Gastrocnemius medialis (tissue), 4 donors: ENCODE measurements at regions not wholly inside any gene's neighbourhood (a gene's known extent, or its start where the extent isn't known, plus 50 kb on each side); places are given as distances from the start of the nearest gene placed in this dataset.

Experiments used
- ATAC-seq, 2 donors: fragments of 150-250 bp; one replicate each; pipeline ENCODE4 v1.9.1; 2016
- DNase-seq, 2 donors: peaks; one replicate each; pipeline ENCODE4 v3.0.0-alpha.2; 2019
- H3K27ac ChIP-seq, 4 donors: fragments of 200-600 bp; sonication (generic); 1 replicate in 1 of 4; 2 replicates in 3 of 4; pipeline ENCODE4 v1.5.1; 2016 to 2018; ENCODE audit warnings: mild to moderate bottlenecking in 2 of 4, moderate library complexity in 1 of 4
- H3K27me3 ChIP-seq, 3 donors: fragments of 200-600 bp; sonication (generic) in 2 of 3; 1 replicate in 1 of 3; 2 replicates in 2 of 3; pipeline versions ENCODE4 v1.5.1 to v1.6.0; 2016 to 2019; ENCODE audit warnings: mild to moderate bottlenecking in 1 of 3, moderate library complexity in 1 of 3
- H3K36me3 ChIP-seq, 2 donors: fragments of 200-600 bp; sonication (generic) in 1 of 2; one replicate each; pipeline ENCODE4 v1.5.1; 2017 to 2018
- H3K4me1 ChIP-seq, 2 donors: fragments of 200-600 bp; sonication (generic) in 1 of 2; one replicate each; pipeline ENCODE4 v1.5.1; 2016 to 2017; ENCODE audit warnings: mild to moderate bottlenecking in 2 of 2
- H3K4me3 ChIP-seq, 4 donors: fragments of 200-600 bp; sonication (generic) in 3 of 4; 1 replicate in 1 of 4; 2 replicates in 3 of 4; pipeline ENCODE4 v1.5.1; 2016 to 2019; ENCODE audit warnings: mild to moderate bottlenecking in 2 of 4
- H3K9me3 ChIP-seq, 3 donors: fragments of 200-600 bp; sonication (generic) in 2 of 3; 1 replicate in 1 of 3; 2 replicates in 2 of 3; pipeline ENCODE4 v1.5.1; 2016 to 2019
- POLR2A ChIP-seq, 2 donors: fragments of 450-650 bp; IDR thresholded peaks; one replicate each; pipeline ENCODE4 v1.6.1; 2017; ENCODE audit warnings: antibody characterized with exemption in 2 of 2, mild to moderate bottlenecking in 2 of 2, moderate library complexity in 2 of 2
- in situ Hi-C, 4 donors: fragments of 200-750 bp; cut with MboI; loops; one replicate each; pipeline versions ENCODE4 v1.15.0 to v1.8.0; 2017; ENCODE audit warnings: low sequenced_read_pairs in 4 of 4
- intact Hi-C: fragments of 100-400 bp; cut with DNase I; formaldehyde crosslinking; loops from one replicate; pipeline ENCODE4 v1.15.1; 2023; ENCODE audit warnings: low total_unique reads
- TF ChIP-seq, protein P1 (sequence below), 5 experiments: fragments of 450-650 bp in 3 of 5; fragments of 200-600 bp in 2 of 5; sonication (generic) in 2 of 5; IDR thresholded peaks in 4 of 5; conservative IDR thresholded peaks in 1 of 5; 1 replicate in 4 of 5; 2 replicates in 1 of 5; pipeline ENCODE4 v1.5.1; 2016 to 2019; ENCODE audit warnings: antibody characterized with exemption in 5 of 5, mild to moderate bottlenecking in 3 of 5, moderate library complexity in 3 of 5

DNA sequence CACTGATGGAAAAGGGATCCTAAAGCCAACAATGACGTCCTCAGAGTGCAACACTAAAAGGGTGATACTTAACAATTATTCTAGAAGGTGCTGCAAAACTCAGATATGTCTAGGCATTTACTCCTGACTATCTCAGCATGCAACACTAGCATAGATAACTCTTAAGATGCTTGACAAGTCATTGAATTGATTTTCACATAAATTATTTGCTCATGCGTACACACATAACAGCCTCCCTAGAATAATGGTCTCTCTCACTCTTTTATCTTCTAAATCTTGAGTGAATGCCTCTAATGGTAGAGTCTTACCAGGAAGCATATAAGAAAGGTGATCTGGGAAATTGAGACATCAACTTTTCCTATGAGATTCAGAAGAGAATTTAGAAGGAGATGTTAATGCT, 1283.7 kb downstream of the MRPL39 start:
- DNase-seq = no peak
- TF ChIP-seq, protein P1, sequence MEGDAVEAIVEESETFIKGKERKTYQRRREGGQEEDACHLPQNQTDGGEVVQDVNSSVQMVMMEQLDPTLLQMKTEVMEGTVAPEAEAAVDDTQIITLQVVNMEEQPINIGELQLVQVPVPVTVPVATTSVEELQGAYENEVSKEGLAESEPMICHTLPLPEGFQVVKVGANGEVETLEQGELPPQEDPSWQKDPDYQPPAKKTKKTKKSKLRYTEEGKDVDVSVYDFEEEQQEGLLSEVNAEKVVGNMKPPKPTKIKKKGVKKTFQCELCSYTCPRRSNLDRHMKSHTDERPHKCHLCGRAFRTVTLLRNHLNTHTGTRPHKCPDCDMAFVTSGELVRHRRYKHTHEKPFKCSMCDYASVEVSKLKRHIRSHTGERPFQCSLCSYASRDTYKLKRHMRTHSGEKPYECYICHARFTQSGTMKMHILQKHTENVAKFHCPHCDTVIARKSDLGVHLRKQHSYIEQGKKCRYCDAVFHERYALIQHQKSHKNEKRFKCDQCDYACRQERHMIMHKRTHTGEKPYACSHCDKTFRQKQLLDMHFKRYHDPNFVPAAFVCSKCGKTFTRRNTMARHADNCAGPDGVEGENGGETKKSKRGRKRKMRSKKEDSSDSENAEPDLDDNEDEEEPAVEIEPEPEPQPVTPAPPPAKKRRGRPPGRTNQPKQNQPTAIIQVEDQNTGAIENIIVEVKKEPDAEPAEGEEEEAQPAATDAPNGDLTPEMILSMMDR (IDR thresholded peaks at IDR 0.05 in 4 of 5, conservative IDR thresholded peaks at IDR 0.05 in 1 of 5) = no peak
- no peak for TF ChIP-seq POLR2A (IDR thresholded peaks at IDR 0.05)
- intact Hi-C loops = no loop called here
- no peaks in the 10 kb centered on the region for H3K9me3 ChIP-seq
- no peak overlapping the region for H3K27ac ChIP-seq
- no peak overlapping the region for H3K4me3 ChIP-seq
- in situ Hi-C loops = no loop called here
- H3K36me3 ChIP-seq = no peaks in the 10 kb centered on the region
- H3K4me1 ChIP-seq = no peaks in the 10 kb centered on the region
- ATAC-seq = no peak
- H3K27me3 ChIP-seq = no peaks in the 10 kb centered on the region

DNA sequence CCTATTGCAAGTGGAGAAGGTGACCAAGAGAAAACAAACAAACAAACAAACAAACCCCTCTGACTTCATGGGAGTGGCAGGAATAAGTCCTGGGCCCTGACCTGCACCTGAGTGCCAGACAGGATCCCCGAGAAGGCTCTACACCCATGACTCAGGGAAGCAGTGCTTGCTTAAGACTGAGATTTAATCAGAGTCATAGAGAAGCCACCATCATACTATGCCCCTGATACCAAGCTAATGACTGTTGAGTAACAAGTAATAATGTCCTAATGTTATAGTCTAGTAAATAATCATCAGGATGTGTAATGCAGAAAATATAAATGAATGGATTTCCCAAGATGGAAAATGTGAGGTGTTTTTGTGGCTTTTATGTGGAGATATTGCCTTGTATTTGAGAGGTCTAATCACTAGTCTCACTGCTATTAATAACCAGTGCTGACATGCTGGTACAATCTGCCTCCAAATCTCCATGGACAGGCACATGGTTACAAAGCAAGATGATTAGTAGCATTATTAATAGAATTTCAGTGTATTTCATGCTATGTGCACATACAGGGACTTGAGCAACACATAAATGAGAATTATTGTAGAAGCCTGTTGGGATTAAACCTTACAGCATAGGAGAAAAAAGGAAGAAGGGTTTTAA, 1290.9 kb downstream of the MRPL39 start:
- no peak for TF ChIP-seq POLR2A (IDR thresholded peaks at IDR 0.05)
- TF ChIP-seq, protein P1 (IDR thresholded peaks at IDR 0.05 in 4 of 5, conservative IDR thresholded peaks at IDR 0.05 in 1 of 5) = no peak
- in situ Hi-C loops = no loop called here
- no peak overlapping the region for H3K4me3 ChIP-seq

DNA sequence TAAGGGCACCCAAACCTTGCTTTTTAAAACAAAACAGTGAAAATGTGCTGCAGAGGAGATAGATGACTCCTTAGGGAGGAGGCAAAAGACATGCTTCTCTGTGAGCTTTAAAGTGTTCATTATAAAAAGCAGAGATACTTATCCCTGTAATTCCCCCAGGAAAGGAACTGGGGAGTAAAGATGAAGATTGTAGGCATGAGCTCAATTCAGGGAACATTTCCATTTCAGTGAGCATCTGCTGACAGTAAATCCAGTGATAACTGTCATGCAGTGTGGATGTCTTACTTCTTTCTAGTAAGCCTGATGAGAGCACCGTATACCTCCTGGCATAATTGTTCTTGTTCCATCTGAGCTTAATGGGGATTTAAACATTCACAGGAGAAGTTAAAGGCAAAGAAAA, 1296.5 kb downstream of the MRPL39 start:
- H3K4me1 ChIP-seq = no peaks in the 10 kb centered on the region
- H3K36me3 ChIP-seq = no peaks in the 10 kb centered on the region
- ATAC-seq = no peak
- in situ Hi-C loops = no loop called here
- no peak for TF ChIP-seq POLR2A (IDR thresholded peaks at IDR 0.05)
- TF ChIP-seq, protein P1 (IDR thresholded peaks at IDR 0.05 in 4 of 5, conservative IDR thresholded peaks at IDR 0.05 in 1 of 5) = no peak
- no peak for DNase-seq
- H3K9me3 ChIP-seq = no peaks in the 10 kb centered on the region
- no peaks in the 10 kb centered on the region for H3K27me3 ChIP-seq
- no peak overlapping the region for H3K4me3 ChIP-seq
- intact Hi-C loops = no loop called here
- H3K27ac ChIP-seq = no peak overlapping the region

More for the DNA sequence above, 1290.9 kb downstream of the MRPL39 start:
- H3K4me1 ChIP-seq = no peaks in the 10 kb centered on the region
- no peaks in the 10 kb centered on the region for H3K27me3 ChIP-seq
- intact Hi-C loops = no loop called here
- ATAC-seq (no peak), DNase-seq (no peak)
- H3K9me3 ChIP-seq = no peaks in the 10 kb centered on the region
- H3K27ac ChIP-seq = no peak overlapping the region
- H3K36me3 ChIP-seq = no peaks in the 10 kb centered on the region

DNA sequence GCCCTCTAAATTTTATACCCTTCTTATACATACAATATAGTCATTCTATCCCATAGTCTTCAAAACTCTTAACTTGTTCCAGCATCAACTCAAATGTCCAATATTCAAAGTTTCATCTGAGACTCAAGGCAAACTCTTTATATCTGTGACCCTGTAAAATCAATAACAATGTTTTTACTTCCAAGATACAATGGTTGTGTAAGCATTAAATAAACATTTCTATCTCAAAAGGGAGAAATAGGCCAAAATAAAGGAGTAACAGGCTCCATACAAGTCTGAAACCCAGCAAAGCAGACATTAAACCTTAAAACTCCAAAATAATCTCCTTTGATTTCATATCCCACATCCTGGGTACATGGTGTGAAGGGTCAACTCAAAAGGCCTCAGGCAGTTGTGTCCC, 1299.1 kb downstream of the MRPL39 start:
- Histone ChIP-seq H3K27me3 (no peaks in the 10 kb centered on the region), H3K36me3 (no peaks in the 10 kb centered on the region), H3K4me1 (no peaks in the 10 kb centered on the region), H3K9me3 (no peaks in the 10 kb centered on the region), H3K27ac (no peak overlapping the region), H3K4me3 (no peak overlapping the region)
- no peak for DNase-seq
- in situ Hi-C loops (no loop called here), intact Hi-C loops (no loop called here)
- no peak for TF ChIP-seq POLR2A (IDR thresholded peaks at IDR 0.05)
- TF ChIP-seq, protein P1 (IDR thresholded peaks at IDR 0.05 in 4 of 5, conservative IDR thresholded peaks at IDR 0.05 in 1 of 5) = no peak
- no peak for ATAC-seq

DNA sequence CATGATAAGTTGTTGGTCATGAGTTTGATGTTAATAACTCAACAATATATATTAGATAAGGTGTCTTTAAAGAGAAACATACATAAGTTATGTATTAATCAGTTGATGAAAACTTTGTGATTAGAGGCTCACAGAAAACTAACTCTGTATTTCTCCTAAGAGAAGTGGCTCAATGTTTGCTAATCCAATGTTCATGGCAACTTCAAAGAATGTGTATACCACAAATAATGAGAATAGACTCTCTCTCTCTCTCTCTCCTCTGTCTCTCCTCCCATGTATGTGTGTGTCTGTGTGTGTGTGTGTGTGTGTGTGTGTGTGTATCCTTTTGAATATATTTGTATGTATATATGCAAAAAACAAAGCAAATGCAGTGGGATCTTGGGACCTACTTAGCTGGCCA, 1304.9 kb downstream of the MRPL39 start:
- DNase-seq (no peak), ATAC-seq (no peak)
- H3K36me3 ChIP-seq = no peaks in the 10 kb centered on the region
- H3K9me3 ChIP-seq = no peaks in the 10 kb centered on the region
- intact Hi-C loops (no loop called here), in situ Hi-C loops (no loop called here)
- no peaks in the 10 kb centered on the region for H3K4me1 ChIP-seq
- H3K4me3 ChIP-seq = no peak overlapping the region
- no peaks in the 10 kb centered on the region for H3K27me3 ChIP-seq
- TF ChIP-seq, protein P1 (IDR thresholded peaks at IDR 0.05 in 4 of 5, conservative IDR thresholded peaks at IDR 0.05 in 1 of 5) = no peak
- no peak for TF ChIP-seq POLR2A (IDR thresholded peaks at IDR 0.05)
- no peak overlapping the region for H3K27ac ChIP-seq
